ENCODE measurements at regions not wholly inside any gene's neighbourhood (a gene's known extent, or its start where the extent isn't known, plus 50 kb on each side); places are given as distances from the start of the nearest gene placed in this dataset.

- H3K4me3 Mint-ChIP-seq, result no peak overlapping the region
- no peak overlapping the region for H3K27ac Mint-ChIP-seq (ENCODE audit: unreplicated experiment)
- H3K4me1 Mint-ChIP-seq, result peaks cover 17% of the 10 kb centered on the region
These were observed 139.4 kb upstream of the FRMD6 start for GRCh38 chr14:51512316-51512715.

GRCh38 chr14:51513281-51513680 is 138.4 kb upstream of the FRMD6 start:
- DNase-seq (ENCODE audit: low read depth, low spot score), result no peak
- TF ChIP-seq CTCF (conservative IDR thresholded peaks at IDR 0.05), result no peak
- Mint-ChIP-seq H3K9me3 (peaks cover 6% of the 10 kb centered on the region), H3K4me3 (no peak overlapping the region), H3K27ac (ENCODE audit: unreplicated experiment) (no peak overlapping the region), H3K4me1 (peaks cover 10% of the 10 kb centered on the region), H3K36me3 (ENCODE audit: low read depth) (no peaks in the 10 kb centered on the region), H3K27me3 (ENCODE audit: low read depth) (no peaks in the 10 kb centered on the region)

More at GRCh38 chr14:51512316-51512715, 139.4 kb upstream of the FRMD6 start:
- H3K9me3 Mint-ChIP-seq, result peaks cover 6% of the 10 kb centered on the region
- no peaks in the 10 kb centered on the region for H3K36me3 Mint-ChIP-seq (ENCODE audit: low read depth)
- DNase-seq (ENCODE audit: low read depth, low spot score), result no peak
- TF ChIP-seq CTCF (conservative IDR thresholded peaks at IDR 0.05), result no peak
- no peaks in the 10 kb centered on the region for H3K27me3 Mint-ChIP-seq (ENCODE audit: low read depth)

GRCh38 chr14:51513933-51514332 is 137.8 kb upstream of the FRMD6 start:
- no peaks in the 10 kb centered on the region for H3K36me3 Mint-ChIP-seq (ENCODE audit: low read depth)

GRCh38 chr14:51515611-51516010 is 136.1 kb upstream of the FRMD6 start:
- DNase-seq (ENCODE audit: low read depth, low spot score), result no peak
- Mint-ChIP-seq H3K4me3 (no peak overlapping the region), H3K9me3 (peaks cover 6% of the 10 kb centered on the region), H3K27me3 (ENCODE audit: low read depth) (no peaks in the 10 kb centered on the region), H3K27ac (ENCODE audit: unreplicated experiment) (no peak overlapping the region), H3K36me3 (ENCODE audit: low read depth) (no peaks in the 10 kb centered on the region), H3K4me1 (peaks cover 4% of the 10 kb centered on the region)
- no peak for TF ChIP-seq CTCF (conservative IDR thresholded peaks at IDR 0.05)

More at GRCh38 chr14:51513933-51514332, 137.8 kb upstream of the FRMD6 start:
- no peak overlapping the region for H3K4me3 Mint-ChIP-seq
- DNase-seq (ENCODE audit: low read depth, low spot score), result no peak
- no peaks in the 10 kb centered on the region for H3K27me3 Mint-ChIP-seq (ENCODE audit: low read depth)
- no peak for TF ChIP-seq CTCF (conservative IDR thresholded peaks at IDR 0.05)
- H3K27ac Mint-ChIP-seq (ENCODE audit: unreplicated experiment), result no peak overlapping the region
- peaks cover 4% of the 10 kb centered on the region for H3K4me1 Mint-ChIP-seq
- H3K9me3 Mint-ChIP-seq, result peaks cover 6% of the 10 kb centered on the region

- no peak overlapping the region for H3K4me3 Mint-ChIP-seq
- H3K27ac Mint-ChIP-seq (ENCODE audit: unreplicated experiment), result no peak overlapping the region
- peaks cover 9% of the 10 kb centered on the region for H3K9me3 Mint-ChIP-seq
These were observed 134.9 kb upstream of the FRMD6 start for GRCh38 chr14:51516706-51517395.

More at GRCh38 chr14:51516706-51517395, 134.9 kb upstream of the FRMD6 start:
- Mint-ChIP-seq H3K36me3 (ENCODE audit: low read depth) (no peaks in the 10 kb centered on the region), H3K27me3 (ENCODE audit: low read depth) (no peaks in the 10 kb centered on the region), H3K4me1 (peaks cover 4% of the 10 kb centered on the region)
- TF ChIP-seq CTCF (conservative IDR thresholded peaks at IDR 0.05), result no peak
- DNase-seq (ENCODE audit: low read depth, low spot score), result no peak

Measured in neural crest cell (in vitro differentiated cells).